ENCODE measurements at regions not wholly inside any gene's neighbourhood (a gene's known extent, or its start where the extent isn't known, plus 50 kb on each side); places are given as distances from the start of the nearest gene placed in this dataset.

DNA sequence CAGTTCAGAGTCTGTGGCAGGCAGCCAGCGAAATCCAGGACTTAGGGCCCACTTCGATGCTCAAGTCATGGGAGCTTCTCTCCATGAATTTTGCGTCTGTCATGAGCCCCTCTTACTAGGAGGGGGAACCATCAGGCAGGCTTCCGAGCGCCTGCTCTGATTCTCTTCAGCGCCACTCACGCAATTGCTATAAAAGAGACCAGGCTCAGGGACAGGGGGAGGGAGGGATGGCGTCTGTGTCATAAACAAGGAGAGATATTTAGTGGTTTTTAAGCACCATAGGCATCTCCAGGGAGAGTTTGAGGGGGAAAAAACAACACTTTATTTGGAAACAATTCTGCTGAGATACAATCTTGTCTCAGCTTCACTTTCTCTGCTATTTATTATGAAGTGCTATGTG is 60.6 kb downstream of the NAV1 start:
- TF ChIP-seq, protein P1, sequence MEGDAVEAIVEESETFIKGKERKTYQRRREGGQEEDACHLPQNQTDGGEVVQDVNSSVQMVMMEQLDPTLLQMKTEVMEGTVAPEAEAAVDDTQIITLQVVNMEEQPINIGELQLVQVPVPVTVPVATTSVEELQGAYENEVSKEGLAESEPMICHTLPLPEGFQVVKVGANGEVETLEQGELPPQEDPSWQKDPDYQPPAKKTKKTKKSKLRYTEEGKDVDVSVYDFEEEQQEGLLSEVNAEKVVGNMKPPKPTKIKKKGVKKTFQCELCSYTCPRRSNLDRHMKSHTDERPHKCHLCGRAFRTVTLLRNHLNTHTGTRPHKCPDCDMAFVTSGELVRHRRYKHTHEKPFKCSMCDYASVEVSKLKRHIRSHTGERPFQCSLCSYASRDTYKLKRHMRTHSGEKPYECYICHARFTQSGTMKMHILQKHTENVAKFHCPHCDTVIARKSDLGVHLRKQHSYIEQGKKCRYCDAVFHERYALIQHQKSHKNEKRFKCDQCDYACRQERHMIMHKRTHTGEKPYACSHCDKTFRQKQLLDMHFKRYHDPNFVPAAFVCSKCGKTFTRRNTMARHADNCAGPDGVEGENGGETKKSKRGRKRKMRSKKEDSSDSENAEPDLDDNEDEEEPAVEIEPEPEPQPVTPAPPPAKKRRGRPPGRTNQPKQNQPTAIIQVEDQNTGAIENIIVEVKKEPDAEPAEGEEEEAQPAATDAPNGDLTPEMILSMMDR (IDR thresholded peaks at IDR 0.05), result no peak
- TF ChIP-seq POLR2A (IDR thresholded peaks at IDR 0.05), result no peak
